ENCODE measurements at regions not wholly inside any gene's neighbourhood (a gene's known extent, or its start where the extent isn't known, plus 50 kb on each side); places are given as distances from the start of the nearest gene placed in this dataset.

DNA sequence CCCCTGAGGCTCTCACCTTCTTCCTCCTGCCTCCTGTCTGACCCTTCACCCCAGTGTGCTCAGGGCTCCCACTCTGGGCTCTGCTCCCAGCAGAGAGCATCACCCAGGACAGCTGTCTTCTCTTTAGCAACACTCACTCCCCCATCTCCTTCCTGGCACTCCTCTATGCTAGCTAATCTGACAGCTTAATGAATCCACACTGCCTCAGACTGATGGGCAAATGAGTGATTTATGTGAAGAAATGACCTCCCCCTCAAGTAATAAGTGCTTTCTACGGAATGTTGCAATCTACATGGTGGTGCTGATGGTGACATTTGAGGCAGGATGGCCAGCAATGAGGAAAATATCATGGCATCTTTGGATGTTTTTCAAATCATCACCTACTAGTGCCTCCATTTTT, 83.6 kb downstream of the LSM3 start:
- intact Hi-C loops (cut with micrococcal nuclease; ENCODE audit: unreplicated experiment), result loop anchor here (5.0 kb wide), 1 partner anchor 660 kb away; no protein-coding TSS in a partner anchor
- ChIA-PET CTCF (interaction anchor here (0.5 kb wide), 1 partner anchor 158 kb away, joined by 4 read pairs; no protein-coding TSS in a partner anchor), POLR2A (ENCODE audit: low non-redundant PET) (no interaction called here)
- no peaks in the 10 kb centered on the region for H3K36me3 ChIP-seq (ENCODE audit: insufficient read depth, low read length, poor library complexity, severe bottlenecking)
- H3K4me3 ChIP-seq (ENCODE audit: low read depth, low read length, poor library complexity, severe bottlenecking), result no peak overlapping the region
- H3K27ac ChIP-seq (ENCODE audit: low read depth, low read length, poor library complexity, severe bottlenecking), result no peak overlapping the region
- TF ChIP-seq, protein P1, sequence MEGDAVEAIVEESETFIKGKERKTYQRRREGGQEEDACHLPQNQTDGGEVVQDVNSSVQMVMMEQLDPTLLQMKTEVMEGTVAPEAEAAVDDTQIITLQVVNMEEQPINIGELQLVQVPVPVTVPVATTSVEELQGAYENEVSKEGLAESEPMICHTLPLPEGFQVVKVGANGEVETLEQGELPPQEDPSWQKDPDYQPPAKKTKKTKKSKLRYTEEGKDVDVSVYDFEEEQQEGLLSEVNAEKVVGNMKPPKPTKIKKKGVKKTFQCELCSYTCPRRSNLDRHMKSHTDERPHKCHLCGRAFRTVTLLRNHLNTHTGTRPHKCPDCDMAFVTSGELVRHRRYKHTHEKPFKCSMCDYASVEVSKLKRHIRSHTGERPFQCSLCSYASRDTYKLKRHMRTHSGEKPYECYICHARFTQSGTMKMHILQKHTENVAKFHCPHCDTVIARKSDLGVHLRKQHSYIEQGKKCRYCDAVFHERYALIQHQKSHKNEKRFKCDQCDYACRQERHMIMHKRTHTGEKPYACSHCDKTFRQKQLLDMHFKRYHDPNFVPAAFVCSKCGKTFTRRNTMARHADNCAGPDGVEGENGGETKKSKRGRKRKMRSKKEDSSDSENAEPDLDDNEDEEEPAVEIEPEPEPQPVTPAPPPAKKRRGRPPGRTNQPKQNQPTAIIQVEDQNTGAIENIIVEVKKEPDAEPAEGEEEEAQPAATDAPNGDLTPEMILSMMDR (conservative IDR thresholded peaks at IDR 0.05; ENCODE audit: low read depth, low read length), result no peak
- no peak for TF ChIP-seq EZH2 (IDR thresholded peaks at IDR 0.05; ENCODE audit: borderline replicate concordance, low read depth, low read length, poor library complexity, severe bottlenecking)
- no TSS peak for BruUV-seq (replicated peaks)
- no peak for DNase-seq (ENCODE audit: low spot score)
- no peaks in the 10 kb centered on the region for H3K27me3 ChIP-seq (replicated peaks; ENCODE audit: insufficient read depth, low read depth, low read length, poor library complexity)
- H3K9me3 ChIP-seq (ENCODE audit: low read depth, low read length, poor library complexity, severe bottlenecking), result no peaks in the 10 kb centered on the region
- H3K4me1 ChIP-seq (ENCODE audit: insufficient read depth, low read length, poor library complexity, severe bottlenecking), result no peaks in the 10 kb centered on the region

DNA sequence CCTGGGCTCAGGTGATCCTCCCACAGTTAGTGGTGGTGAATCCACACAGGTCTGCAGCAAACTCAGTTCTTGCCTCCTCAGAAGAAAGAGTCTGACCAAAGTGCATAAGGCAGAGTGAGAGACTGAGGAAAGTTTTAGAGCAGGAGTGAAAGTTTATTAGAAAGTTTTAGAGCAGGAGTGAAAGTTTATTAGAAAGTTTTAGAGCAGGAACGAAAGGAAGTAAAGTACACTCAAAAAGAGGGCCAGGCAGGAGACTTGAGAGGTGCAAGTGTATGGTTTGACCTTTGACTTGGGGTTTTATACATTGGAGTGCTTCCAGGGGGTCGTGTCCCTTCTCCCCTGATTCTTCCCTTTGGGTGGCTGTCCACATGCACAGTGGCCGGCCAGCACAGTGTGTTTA, 84.2 kb downstream of the LSM3 start:
- no peaks in the 10 kb centered on the region for H3K27me3 ChIP-seq (replicated peaks; ENCODE audit: insufficient read depth, low read depth, low read length, poor library complexity)
- H3K36me3 ChIP-seq (ENCODE audit: insufficient read depth, low read length, poor library complexity, severe bottlenecking), result no peaks in the 10 kb centered on the region
- no peaks in the 10 kb centered on the region for H3K9me3 ChIP-seq (ENCODE audit: low read depth, low read length, poor library complexity, severe bottlenecking)
- no TSS peak for BruUV-seq (replicated peaks)
- TF ChIP-seq, protein P1 (conservative IDR thresholded peaks at IDR 0.05; ENCODE audit: low read depth, low read length), result no peak
- no peak for TF ChIP-seq EZH2 (IDR thresholded peaks at IDR 0.05; ENCODE audit: borderline replicate concordance, low read depth, low read length, poor library complexity, severe bottlenecking)
- no peak overlapping the region for H3K27ac ChIP-seq (ENCODE audit: low read depth, low read length, poor library complexity, severe bottlenecking)
- no peak overlapping the region for H3K4me3 ChIP-seq (ENCODE audit: low read depth, low read length, poor library complexity, severe bottlenecking)
- CTCF ChIA-PET, result no interaction called here
- POLR2A ChIA-PET (ENCODE audit: low non-redundant PET), result no interaction called here
- no peak for DNase-seq (ENCODE audit: low spot score)
- no peaks in the 10 kb centered on the region for H3K4me1 ChIP-seq (ENCODE audit: insufficient read depth, low read length, poor library complexity, severe bottlenecking)
- intact Hi-C loops (cut with micrococcal nuclease; ENCODE audit: unreplicated experiment), result loop anchor here (5.0 kb wide), 1 partner anchor 659 kb away; no protein-coding TSS in a partner anchor

DNA sequence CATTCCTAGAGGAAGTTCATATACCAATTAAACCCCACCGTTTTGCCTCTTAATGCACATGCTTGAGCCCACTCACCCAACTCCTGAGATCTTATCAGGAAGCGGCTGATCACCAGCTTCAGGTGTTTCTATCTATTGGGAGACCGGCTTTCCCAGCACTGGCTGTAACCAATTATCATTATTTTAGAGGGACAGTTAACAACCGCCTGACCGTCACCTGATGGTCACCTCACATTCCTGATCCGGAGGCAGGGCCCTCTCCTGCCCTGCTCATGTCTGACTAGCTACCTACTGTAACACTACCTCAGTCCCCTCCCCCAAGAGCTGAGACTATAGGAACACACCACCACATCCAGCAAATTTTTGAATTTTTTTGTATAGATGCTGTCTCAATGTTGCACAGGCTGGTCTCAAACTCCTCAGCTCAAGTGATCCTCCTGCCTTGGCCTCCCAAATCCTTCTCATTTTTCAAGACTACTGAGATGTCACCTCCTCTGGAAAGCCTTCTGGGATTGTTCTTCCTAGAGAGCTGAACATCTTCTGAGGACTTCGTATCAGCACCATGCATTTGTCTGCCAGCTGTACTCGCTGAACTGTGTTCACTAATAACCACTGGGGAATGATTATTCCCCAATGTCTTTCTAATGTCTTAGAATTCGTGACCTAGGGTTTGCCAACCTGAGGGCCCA, 84.8 kb downstream of the LSM3 start:
- Histone ChIP-seq H3K27me3 (replicated peaks; ENCODE audit: insufficient read depth, low read depth, low read length, poor library complexity) (no peaks in the 10 kb centered on the region), H3K4me1 (ENCODE audit: insufficient read depth, low read length, poor library complexity, severe bottlenecking) (no peaks in the 10 kb centered on the region), H3K36me3 (ENCODE audit: insufficient read depth, low read length, poor library complexity, severe bottlenecking) (no peaks in the 10 kb centered on the region), H3K4me3 (ENCODE audit: low read depth, low read length, poor library complexity, severe bottlenecking) (no peak overlapping the region), H3K9me3 (ENCODE audit: low read depth, low read length, poor library complexity, severe bottlenecking) (no peaks in the 10 kb centered on the region), H3K27ac (ENCODE audit: low read depth, low read length, poor library complexity, severe bottlenecking) (no peak overlapping the region)
- intact Hi-C loops (cut with micrococcal nuclease; ENCODE audit: unreplicated experiment), result loop anchor here (5.0 kb wide), 1 partner anchor 659 kb away; no protein-coding TSS in a partner anchor
- ChIA-PET POLR2A (ENCODE audit: low non-redundant PET) (no interaction called here), CTCF (no interaction called here)
- TF ChIP-seq, protein P1 (conservative IDR thresholded peaks at IDR 0.05; ENCODE audit: low read depth, low read length), result no peak
- TF ChIP-seq EZH2 (IDR thresholded peaks at IDR 0.05; ENCODE audit: borderline replicate concordance, low read depth, low read length, poor library complexity, severe bottlenecking), result no peak
- DNase-seq (ENCODE audit: low spot score), result no peak
- BruUV-seq (replicated peaks), result no TSS peak

All from A673 (cell line).